HEK293 (cell line): ENCODE measurements at regions not wholly inside any gene's neighbourhood (a gene's known extent, or its start where the extent isn't known, plus 50 kb on each side); places are given as distances from the start of the nearest gene placed in this dataset.
A peak's percentile ranks its signal among the peaks of the same experiment; 100 is the strongest.

Experiments used
- ATF2 ChIP-seq: fragments of 450-650 bp; formaldehyde crosslinking; IDR thresholded peaks from 2 replicates; pipeline ENCODE4 v1.5.1; 2016; ENCODE audit warnings: missing biosample characterization, missing genetic modification characterization, low read depth
- BCL6B ChIP-seq: fragments of 450-650 bp; formaldehyde crosslinking; IDR thresholded peaks from 2 replicates; pipeline ENCODE4 v1.5.1; 2017; ENCODE audit warnings: missing biosample characterization, missing genetic modification characterization
- ELK4 ChIP-seq: IDR thresholded peaks from 2 replicates; pipeline ENCODE4 v1.6.1; 2011; ENCODE audit warnings: mild to moderate bottlenecking, low read depth, low read length, borderline replicate concordance
- HOXA7 ChIP-seq: sonication (generic); formaldehyde crosslinking; IDR thresholded peaks from 2 replicates; pipeline ENCODE4 v1.8.1; 2022; ENCODE audit warnings: missing genetic modification reagents, borderline replicate concordance
- PATZ1 ChIP-seq: fragments of 450-650 bp; formaldehyde crosslinking; IDR thresholded peaks from 2 replicates; pipeline ENCODE4 v1.5.1; 2016; ENCODE audit warnings: missing biosample characterization, missing genetic modification characterization
- SCRT1 ChIP-seq: fragments of 450-650 bp; formaldehyde crosslinking; IDR thresholded peaks from 2 replicates; pipeline ENCODE4 v1.5.1; 2016; ENCODE audit warnings: missing biosample characterization, missing genetic modification characterization, borderline replicate concordance
- YY2 ChIP-seq: fragments of 450-650 bp; formaldehyde crosslinking; IDR thresholded peaks from 2 replicates; pipeline ENCODE4 v1.5.1; 2016; ENCODE audit warnings: missing biosample characterization, missing genetic modification characterization
- ZFP37 ChIP-seq: fragments of 450-650 bp; formaldehyde crosslinking; IDR thresholded peaks from 2 replicates; pipeline ENCODE4 v1.5.1; 2016; ENCODE audit warnings: missing biosample characterization, missing genetic modification characterization
- ZNF132 ChIP-seq: fragments of 450-650 bp; formaldehyde crosslinking; IDR thresholded peaks from 2 replicates; pipeline ENCODE4 v1.5.1; 2017; ENCODE audit warnings: missing biosample characterization, missing genetic modification characterization, borderline replicate concordance
- ZNF133 ChIP-seq: fragments of 450-650 bp; formaldehyde crosslinking; IDR thresholded peaks from 2 replicates; pipeline ENCODE4 v1.5.1; 2016; ENCODE audit warnings: missing biosample characterization, missing genetic modification characterization
- ZNF214 ChIP-seq: fragments of 450-650 bp; formaldehyde crosslinking; IDR thresholded peaks from 2 replicates; pipeline ENCODE4 v1.5.1; 2017; ENCODE audit warnings: missing biosample characterization, mild to moderate bottlenecking, missing genetic modification characterization, borderline replicate concordance
- ZNF266 ChIP-seq: fragments of 450-650 bp; formaldehyde crosslinking; IDR thresholded peaks from 2 replicates; pipeline ENCODE4 v1.5.1; 2016; ENCODE audit warnings: missing biosample characterization, missing genetic modification characterization, low read depth
- ZNF335 ChIP-seq: fragments of 450-650 bp; formaldehyde crosslinking; conservative IDR thresholded peaks from 2 replicates; pipeline ENCODE4 v1.5.1; 2016; ENCODE audit warnings: missing biosample characterization, missing genetic modification characterization
- ZNF354C ChIP-seq: fragments of 450-650 bp; formaldehyde crosslinking; IDR thresholded peaks from 2 replicates; pipeline ENCODE4 v1.5.1; 2016; ENCODE audit warnings: missing biosample characterization, missing genetic modification characterization, low read depth, borderline replicate concordance
- ZNF362 ChIP-seq: fragments of 450-650 bp; formaldehyde crosslinking; IDR thresholded peaks from 2 replicates; pipeline ENCODE4 v1.5.1; 2016; ENCODE audit warnings: missing biosample characterization, missing genetic modification characterization
- ZNF692 ChIP-seq: fragments of 450-650 bp; formaldehyde crosslinking; IDR thresholded peaks from 2 replicates; pipeline ENCODE4 v1.5.1; 2016; ENCODE audit warnings: missing biosample characterization, missing genetic modification characterization
- ZNF777 ChIP-seq: fragments of 450-650 bp; formaldehyde crosslinking; IDR thresholded peaks from 2 replicates; pipeline ENCODE4 v1.5.1; 2017; ENCODE audit warnings: missing biosample characterization, missing genetic modification characterization, borderline replicate concordance
- ZNF837 ChIP-seq: fragments of 450-650 bp; formaldehyde crosslinking; IDR thresholded peaks from 2 replicates; pipeline ENCODE4 v1.5.1; 2016; ENCODE audit warnings: missing biosample characterization, missing genetic modification characterization
- ZNF843 ChIP-seq: fragments of 450-650 bp; formaldehyde crosslinking; IDR thresholded peaks from 2 replicates; pipeline ENCODE4 v1.5.1; 2016; ENCODE audit warnings: missing biosample characterization, missing genetic modification characterization
- ZXDB ChIP-seq: fragments of 450-650 bp; formaldehyde crosslinking; IDR thresholded peaks from 2 replicates; pipeline ENCODE4 v1.5.1; 2016; ENCODE audit warnings: missing biosample characterization, missing genetic modification characterization
- TF ChIP-seq, protein P1 (sequence below): fragments of 450-650 bp; formaldehyde crosslinking; IDR thresholded peaks from 2 replicates; pipeline ENCODE4 v1.5.1; 2016; ENCODE audit warnings: missing biosample characterization, missing genetic modification characterization
- TF ChIP-seq, protein P2 (sequence below): fragments of 450-650 bp; formaldehyde crosslinking; IDR thresholded peaks from 2 replicates; pipeline ENCODE4 v1.5.1; 2016; ENCODE audit warnings: missing biosample characterization, missing genetic modification characterization
- TF ChIP-seq, protein P3 (sequence below): fragments of 450-650 bp; formaldehyde crosslinking; IDR thresholded peaks from 2 replicates; pipeline ENCODE4 v1.5.1; 2016; ENCODE audit warnings: missing biosample characterization, missing genetic modification characterization

DNA sequence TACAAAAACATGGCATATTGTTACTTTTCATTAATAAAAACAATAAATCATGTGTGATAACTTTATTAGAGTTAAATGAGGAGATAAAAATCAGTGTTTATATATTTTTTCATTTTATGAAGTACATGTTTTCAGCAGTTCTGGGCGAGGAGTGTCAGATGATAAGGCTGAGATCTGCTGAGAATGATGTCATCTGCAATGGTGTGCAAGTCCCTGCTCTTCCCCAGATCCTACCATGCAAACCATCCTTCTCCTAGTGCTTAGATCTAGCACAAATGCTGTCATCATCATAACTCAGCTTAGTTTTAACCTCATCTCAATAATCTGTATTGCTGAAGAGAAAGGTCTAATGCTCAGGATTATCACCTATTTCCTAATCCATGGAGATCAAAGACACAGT is 214.4 kb upstream of the DAB1 start (continued):
- TF ChIP-seq, protein P1, sequence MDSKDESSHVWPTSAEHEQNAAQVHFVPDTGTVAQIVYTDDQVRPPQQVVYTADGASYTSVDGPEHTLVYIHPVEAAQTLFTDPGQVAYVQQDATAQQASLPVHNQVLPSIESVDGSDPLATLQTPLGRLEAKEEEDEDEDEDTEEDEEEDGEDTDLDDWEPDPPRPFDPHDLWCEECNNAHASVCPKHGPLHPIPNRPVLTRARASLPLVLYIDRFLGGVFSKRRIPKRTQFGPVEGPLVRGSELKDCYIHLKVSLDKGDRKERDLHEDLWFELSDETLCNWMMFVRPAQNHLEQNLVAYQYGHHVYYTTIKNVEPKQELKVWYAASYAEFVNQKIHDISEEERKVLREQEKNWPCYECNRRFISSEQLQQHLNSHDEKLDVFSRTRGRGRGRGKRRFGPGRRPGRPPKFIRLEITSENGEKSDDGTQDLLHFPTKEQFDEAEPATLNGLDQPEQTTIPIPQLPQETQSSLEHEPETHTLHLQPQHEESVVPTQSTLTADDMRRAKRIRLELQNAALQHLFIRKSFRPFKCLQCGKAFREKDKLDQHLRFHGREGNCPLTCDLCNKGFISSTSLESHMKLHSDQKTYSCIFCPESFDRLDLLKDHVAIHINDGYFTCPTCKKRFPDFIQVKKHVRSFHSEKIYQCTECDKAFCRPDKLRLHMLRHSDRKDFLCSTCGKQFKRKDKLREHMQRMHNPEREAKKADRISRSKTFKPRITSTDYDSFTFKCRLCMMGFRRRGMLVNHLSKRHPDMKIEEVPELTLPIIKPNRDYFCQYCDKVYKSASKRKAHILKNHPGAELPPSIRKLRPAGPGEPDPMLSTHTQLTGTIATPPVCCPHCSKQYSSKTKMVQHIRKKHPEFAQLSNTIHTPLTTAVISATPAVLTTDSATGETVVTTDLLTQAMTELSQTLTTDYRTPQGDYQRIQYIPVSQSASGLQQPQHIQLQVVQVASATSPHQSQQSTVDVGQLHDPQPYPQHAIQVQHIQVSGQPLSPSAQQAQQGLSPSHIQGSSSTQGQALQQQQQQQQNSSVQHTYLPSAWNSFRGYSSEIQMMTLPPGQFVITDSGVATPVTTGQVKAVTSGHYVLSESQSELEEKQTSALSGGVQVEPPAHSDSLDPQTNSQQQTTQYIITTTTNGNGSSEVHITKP (tag by site-specific recombination), result 0 out of 2 replicates have a peak, but pooled peaks have one; percentile 47
- TF ChIP-seq ZNF354C (tag by site-specific recombination) (no peak), ZXDB (0 out of 2 replicates have a peak, but pooled peaks have one; percentile 31), ZNF843 (tag by site-specific recombination) (0 out of 2 replicates have a peak, but pooled peaks have one; percentile 27), ZNF837 (tag by site-specific recombination) (no peak), ELK4 (no peak), YY2 (tag by site-specific recombination) (no peak), BCL6B (no peak), HOXA7 (CRISPR knock-in tag) (no peak), ATF2 (tag by site-specific recombination) (peak; percentile 88), ZNF692 (tag by site-specific recombination) (no peak), ZNF132 (tag by site-specific recombination) (no peak), ZNF133 (tag by site-specific recombination) (no peak), ZNF335 (0 out of 2 replicates have a peak, but pooled peaks have one; percentile 19), ZFP37 (no peak), ZNF214 (no peak), SCRT1 (no peak), ZNF266 (tag by site-specific recombination) (no peak), ZNF777 (tag by site-specific recombination) (no peak), ZNF362 (tag by site-specific recombination) (no peak; the same call in 1 of the 2 replicates), PATZ1 (tag by site-specific recombination) (no peak)
- TF ChIP-seq, protein P2, sequence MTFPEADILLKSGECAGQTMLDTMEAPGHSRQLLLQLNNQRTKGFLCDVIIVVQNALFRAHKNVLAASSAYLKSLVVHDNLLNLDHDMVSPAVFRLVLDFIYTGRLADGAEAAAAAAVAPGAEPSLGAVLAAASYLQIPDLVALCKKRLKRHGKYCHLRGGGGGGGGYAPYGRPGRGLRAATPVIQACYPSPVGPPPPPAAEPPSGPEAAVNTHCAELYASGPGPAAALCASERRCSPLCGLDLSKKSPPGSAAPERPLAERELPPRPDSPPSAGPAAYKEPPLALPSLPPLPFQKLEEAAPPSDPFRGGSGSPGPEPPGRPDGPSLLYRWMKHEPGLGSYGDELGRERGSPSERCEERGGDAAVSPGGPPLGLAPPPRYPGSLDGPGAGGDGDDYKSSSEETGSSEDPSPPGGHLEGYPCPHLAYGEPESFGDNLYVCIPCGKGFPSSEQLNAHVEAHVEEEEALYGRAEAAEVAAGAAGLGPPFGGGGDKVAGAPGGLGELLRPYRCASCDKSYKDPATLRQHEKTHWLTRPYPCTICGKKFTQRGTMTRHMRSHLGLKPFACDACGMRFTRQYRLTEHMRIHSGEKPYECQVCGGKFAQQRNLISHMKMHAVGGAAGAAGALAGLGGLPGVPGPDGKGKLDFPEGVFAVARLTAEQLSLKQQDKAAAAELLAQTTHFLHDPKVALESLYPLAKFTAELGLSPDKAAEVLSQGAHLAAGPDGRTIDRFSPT (tag by site-specific recombination), result no peak
- TF ChIP-seq, protein P3, sequence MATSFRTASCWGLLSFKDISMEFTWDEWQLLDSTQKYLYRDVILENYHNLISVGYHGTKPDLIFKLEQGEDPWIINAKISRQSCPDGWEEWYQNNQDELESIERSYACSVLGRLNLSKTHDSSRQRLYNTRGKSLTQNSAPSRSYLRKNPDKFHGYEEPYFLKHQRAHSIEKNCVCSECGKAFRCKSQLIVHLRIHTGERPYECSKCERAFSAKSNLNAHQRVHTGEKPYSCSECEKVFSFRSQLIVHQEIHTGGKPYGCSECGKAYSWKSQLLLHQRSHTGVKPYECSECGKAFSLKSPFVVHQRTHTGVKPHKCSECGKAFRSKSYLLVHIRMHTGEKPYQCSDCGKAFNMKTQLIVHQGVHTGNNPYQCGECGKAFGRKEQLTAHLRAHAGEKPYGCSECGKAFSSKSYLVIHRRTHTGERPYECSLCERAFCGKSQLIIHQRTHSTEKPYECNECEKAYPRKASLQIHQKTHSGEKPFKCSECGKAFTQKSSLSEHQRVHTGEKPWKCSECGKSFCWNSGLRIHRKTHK (tag by site-specific recombination), result no peak
